Putamen (tissue), 1 donor: ENCODE measurements at regions not wholly inside any gene's neighbourhood (a gene's known extent, or its start where the extent isn't known, plus 50 kb on each side); places are given as distances from the start of the nearest gene placed in this dataset.
A peak's percentile ranks its signal among the peaks of the same experiment; 100 is the strongest.

ENCODE experiments used
- DNase-seq: peaks from one replicate; pipeline ENCODE4 v3.0.0-alpha.2; 2016; ENCODE audit warnings: low spot score

DNA sequence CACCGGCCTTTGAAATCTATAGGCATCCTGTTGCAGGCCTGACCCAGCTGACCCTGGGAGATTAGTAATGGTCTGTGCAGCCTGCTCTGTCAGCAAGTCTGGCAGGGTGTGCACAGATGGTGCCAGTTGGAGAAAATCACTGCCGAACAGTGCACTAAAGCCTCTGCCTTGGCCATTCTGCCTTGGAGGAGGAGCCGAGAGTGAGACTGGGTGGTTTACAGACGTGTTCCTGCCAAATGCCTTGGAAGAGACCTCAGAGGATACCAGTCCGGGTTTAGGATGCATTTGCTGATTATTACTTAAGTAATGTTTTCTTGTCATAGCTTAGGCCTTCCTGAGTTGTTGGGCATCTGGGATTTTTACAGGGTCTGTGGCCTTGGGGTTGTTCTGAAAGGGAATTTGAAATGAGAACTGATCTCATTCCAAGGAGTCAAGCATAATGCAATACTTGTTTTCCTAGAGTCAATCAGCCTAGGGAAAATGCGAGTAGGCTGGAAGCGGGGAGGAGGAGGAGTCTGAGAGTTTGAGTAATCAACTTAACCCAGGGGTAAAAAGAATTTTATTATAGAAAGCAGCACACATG, 292.1 kb downstream of the SOX4 start:
- peak; percentile 62 for DNase-seq

DNA sequence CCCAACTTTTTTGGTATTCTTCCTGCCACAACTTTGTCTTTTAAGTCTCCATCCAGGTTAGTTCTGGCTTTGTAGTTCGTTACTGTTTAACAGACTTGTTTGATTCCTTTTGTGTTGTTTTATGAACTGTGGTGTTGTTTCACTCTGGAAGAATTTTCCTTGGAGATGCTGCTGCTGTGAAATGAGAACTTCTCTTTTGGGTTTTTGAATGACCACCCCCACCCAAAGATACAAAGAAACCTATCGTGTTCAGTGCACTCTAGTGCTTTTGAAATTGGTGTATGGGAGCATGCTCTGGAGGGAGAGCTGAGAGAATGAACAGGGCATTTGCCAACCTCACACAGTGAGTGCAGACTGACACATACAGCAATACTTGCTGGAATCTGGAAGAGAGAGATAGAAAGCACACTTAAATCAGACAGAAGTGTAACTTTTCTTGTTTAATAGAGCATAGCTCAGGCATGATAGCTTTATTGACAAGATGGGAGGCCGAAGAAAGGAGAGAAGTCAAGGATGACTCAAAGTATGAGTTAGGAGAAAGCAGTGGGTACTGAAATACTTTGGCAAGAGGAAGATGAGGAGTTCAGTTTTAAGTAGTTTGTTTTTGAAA, 293.1 kb downstream of the SOX4 start:
- no peak for DNase-seq

- no peak for DNase-seq
Observed at GRCh38 chr6:21887231-21888185, 294.0 kb downstream of the SOX4 start.

GRCh38 chr6:21891080-21891479, 297.5 kb downstream of the SOX4 start:
- DNase-seq = no peak

DNA sequence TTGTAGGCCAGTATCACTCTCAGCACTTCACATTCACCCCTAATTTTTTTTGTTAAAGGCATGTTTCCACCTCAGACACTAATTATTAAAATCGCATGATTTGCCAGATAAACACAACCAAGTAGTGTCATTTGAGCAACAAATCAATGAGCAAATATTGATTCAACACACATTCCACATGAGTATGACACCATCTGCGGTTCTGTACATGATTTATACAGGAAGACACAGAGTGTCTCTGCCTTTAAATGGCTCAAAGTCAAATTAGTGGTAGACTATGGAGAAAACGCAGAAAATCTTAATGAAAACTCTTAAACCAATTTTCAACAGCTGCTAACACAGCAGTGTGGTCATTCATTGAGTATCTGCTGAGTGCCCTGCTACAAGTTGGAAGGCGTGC, 300.2 kb downstream of the SOX4 start:
- no peak for DNase-seq

DNA sequence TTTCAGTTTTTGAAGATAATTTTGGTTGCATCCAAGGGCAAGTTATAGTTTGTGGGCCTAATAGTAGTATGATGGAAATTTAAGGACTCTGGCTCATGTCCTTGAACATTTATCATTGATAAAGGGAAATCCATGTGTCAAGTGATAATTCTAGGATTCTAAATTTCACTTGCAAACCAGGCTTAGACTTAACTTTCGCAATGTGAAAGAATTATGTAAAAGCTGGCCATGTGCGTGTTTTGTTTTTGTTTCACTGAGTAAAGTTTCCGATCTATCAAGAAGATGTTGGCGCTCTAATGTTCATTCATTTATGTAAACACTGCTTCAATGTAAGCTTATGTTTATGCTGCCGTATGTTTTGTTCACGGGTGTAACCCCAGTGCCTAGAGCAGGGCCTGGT, 302.0 kb downstream of the SOX4 start:
- no peak for DNase-seq

DNA sequence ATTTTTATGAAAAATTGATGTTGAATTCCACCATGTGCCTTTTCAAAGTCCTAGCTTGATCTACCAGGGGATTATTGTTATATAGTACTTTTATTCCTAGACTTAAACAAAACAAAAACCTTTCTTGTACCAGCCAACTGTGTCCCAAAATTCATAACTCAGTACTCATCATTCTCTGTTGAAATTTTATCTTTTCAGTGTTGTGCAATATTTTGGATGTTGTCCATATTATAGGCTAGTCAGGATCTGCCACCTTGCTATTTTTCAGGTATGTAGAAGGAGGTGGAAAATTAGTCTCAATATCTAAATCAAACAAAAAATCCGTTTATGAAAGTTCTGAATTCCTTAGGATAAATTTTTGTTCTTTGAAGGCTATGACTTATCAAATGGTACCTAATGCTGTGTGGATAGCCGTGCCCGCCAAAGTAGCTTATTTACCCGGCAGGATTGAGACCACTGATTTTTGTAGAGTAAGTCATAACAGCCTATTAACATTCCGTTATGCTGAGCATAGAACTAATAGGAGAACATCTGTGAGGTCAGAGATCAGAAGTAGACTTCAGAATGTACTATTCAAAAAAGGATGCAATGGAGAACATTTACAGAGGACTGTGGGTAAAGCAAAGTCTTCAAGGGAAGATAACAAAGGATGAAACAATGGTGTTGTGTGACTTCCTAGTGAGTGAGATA, 304.7 kb downstream of the SOX4 start:
- DNase-seq = no peak

DNA sequence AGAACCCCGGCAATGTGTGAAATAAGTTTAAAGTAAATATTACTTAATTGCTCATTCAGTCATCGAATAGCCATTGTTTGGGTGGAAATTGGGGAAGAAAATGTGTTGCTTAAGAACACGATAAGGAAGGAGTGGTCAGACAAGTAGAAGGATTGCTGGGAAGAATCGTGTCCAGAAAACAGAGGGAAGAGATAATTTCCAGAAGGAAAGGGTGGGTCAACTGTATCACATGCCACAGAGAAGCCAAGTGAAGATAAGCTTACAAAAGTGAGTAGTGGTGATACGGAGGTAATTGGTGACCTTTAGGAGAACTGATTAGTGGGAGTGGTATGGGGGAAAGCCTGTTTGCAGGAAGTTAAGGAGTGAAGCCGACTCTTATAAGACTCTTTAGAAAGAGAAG, 306.2 kb downstream of the SOX4 start:
- no peak for DNase-seq

DNA sequence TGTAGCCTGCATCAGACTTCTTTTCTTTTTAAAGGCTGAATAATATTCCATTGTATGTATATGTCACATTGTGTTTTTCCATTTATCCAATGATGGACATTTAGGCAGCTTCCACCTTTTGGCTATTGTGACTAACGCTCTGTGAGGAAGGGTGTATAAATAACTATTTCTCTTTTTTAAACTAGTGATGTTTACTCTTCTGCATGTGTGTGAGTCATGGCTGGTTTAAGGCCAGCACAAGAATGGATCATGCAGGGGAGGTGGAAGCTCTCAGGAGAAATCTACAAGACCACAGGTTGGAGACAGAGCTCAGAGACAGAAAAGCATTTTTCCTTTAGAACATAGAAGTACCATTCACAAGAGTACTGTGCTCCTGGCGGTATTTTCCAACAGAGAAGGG, 307.2 kb downstream of the SOX4 start:
- DNase-seq = no peak

DNA sequence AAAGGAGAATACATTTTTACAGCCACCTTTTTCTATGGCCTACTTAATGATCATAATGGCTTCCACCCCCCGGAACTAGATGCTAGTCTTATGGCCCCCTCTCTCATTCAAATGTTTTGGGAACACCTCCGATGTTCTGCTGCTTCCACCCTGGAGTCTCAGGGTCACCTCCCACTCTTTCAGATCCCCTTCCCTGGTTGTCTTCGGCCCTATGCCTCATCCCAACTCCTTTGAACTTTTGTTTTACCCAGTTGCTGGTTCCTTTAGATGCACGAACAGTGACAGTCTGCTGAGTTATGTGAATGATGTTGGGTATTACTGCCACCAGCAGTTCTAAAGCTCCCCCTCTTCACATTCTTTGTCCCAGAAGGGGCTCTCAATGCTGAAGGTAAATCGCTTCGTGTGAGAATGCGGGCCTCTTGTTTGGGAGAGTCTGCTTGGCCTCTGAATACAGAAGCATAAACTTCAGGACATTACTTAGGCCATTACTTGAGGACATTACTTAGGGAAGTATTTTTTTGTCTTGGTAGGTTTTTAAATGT, 309.1 kb downstream of the SOX4 start:
- DNase-seq = no peak

GRCh38 chr6:21905531-21905930, 312.0 kb downstream of the SOX4 start:
- no peak for DNase-seq

DNA sequence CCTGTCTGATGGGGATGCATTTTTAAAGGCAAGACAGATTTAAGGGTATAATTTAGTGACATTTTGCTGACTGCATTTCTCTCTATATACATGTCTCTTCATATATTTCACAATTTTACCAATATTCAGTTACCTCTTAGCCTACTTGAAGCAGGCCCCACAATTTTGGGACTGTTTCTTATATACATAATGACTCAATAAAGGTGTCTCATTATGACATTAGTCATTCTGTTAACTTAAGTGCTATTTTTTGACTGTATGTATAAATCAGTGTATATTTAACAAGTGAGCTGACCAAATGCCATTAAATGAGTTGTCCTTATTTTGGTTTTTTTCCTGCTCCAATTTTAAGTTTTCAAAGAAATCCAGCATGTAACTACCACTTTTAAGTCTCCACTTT, 313.3 kb downstream of the SOX4 start:
- no peak for DNase-seq

DNA sequence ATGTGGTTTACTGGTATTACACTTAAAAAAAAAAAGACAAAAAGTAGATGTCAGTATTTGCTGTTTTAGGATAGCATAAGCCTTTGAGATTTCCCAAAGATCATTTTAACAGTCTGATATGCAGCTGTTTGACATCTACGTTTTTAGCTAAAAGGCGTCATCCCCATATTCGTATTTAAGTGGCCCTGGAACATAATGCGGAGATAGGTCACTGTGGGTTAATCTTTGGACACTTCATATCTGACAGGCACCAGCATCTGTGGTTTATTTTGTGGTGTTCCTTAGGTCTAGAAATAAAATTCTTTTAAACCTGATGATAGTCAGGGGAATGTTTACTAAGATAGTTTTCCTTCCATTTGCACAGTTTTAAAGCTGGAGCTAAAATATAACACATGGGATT, 313.7 kb downstream of the SOX4 start:
- DNase-seq = no peak

DNA sequence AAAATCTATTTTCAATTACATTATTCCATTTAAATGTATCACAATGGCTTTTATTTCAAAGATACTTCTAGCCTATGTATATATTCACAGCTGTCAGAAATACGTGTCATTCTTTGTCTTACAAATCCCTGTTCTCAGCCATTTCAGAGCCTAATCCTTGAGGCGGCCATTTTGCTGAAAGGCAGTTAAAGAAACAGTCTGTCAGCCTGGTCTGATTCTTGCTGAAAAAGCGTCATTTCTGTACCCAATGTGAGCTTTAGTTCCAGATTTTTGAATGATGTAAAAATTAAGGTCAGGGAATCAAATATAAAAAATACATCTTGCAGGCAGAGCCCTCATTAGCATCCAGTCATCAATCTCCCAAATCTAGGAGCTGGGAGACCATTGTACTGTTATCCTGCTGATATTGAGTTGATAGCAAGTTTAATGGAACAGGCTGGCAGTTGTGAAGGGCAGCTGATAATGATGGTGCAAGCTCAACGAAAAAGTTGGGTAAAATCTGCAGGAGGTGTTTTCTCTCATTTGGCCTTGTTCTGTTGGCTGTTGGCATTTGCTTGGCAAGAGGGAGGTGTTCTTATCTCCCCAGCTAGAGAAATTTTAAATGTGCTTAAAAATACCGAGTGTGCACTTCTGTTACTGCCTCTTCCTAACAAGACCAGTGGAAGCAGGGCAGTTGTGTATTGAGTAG, 314.8 kb downstream of the SOX4 start:
- DNase-seq = no peak

DNA sequence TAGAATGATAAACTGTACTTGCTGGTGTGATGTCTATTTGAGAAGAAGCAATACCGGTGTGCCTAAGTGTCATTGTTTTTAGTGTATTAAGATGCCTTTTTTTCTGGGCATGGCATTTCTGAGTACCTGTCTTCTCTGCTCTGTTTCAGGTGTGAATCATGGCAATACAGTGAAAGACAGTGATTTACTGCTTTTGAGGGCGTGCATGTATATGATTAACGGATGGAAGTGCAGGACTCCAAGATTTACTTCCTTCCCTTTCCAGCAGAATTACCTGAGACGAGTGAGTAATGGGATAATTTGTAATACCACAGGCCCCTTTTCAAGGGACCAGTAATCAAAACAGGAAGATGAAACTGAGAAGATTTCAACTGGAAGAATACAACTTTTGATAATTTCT, 315.8 kb downstream of the SOX4 start:
- DNase-seq = no peak

DNA sequence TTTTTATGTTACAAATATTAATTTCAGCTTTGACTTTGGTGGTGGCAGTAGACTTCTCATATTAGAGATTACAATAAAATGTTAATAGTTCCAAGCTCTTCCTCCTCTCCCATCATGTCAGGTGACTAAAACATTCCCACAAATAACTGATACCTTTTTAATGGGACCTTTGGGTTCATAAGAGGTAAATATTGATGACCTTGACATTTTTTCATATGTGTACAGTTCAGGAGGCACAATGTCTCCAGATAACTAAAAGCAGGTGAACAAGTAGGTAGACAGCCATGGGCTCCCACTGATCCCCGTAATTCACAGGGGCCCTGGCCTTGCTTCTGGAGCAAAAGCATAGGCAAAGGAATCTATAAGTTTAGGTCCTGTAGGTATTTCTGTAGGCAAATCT, 317.7 kb downstream of the SOX4 start:
- no peak for DNase-seq

DNA sequence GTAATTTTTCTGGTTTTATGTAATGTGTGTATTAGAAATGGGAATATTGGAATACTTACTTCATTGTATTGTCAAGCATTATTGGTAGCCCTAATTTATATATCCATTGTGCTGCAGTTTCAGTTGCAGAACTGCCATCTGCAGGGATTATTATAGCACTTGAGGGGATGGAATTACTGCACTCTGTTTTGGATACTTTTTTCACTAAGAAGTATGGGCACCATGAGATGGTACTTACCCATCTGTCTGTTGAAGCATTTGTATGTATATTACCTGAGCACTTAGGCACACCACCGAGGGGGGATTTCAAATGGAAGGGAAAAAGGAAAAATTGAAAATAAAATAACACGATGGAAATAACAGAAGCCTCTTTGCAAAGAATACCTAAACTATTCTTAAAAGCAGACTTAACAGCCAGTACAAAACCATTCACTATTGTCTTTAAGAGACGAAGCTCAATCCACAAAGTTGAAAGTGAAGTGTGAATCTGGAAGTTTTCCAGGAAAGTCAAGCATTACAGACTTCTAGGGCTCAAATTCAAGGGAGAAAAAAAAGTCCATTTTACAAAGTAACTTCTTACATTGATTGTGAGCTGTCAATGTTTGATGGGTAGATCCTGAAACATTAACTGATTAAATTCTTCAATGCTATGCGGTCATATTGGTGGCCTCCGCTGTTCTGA, 318.7 kb downstream of the SOX4 start:
- no peak for DNase-seq

DNA sequence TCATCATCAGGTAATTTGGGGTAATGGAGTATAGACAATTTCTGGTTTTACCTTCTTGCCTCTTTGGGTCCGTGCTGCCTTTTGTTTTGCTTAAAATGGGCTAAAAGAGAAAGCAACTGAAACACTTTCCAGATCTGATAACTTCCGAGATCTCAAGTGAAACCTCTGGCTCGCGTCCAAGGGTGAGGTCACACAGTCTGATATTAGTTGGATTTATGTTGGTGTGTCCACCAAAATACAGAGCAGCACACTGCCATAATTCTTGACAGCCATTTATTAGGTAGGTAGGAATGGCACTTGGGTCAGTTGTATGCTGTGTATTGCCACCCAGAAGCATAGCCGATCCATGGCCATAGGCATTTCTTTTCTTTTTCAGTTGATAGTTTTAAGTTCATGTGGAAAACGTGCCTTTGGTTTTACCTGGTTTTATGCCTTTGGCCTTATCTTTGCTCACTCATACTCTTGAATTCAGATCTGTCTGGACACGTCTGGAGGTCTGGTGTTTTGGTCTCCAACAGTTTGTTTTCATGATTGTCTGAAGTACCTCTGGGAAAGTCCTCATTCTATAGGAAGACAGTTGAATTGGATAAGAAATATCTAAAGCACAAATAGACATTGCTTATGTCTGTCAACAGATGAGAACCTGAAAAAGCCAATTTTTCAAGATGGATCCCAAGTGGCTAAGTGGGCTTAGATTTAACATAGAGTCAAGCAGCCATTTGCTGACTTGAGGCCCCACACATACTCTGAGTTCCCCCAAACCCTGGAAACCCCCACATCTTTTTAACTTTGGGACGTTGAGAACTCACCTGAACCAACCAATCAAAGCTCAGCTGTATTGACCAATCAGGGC, 320.8 kb downstream of the SOX4 start:
- no peak for DNase-seq

DNA sequence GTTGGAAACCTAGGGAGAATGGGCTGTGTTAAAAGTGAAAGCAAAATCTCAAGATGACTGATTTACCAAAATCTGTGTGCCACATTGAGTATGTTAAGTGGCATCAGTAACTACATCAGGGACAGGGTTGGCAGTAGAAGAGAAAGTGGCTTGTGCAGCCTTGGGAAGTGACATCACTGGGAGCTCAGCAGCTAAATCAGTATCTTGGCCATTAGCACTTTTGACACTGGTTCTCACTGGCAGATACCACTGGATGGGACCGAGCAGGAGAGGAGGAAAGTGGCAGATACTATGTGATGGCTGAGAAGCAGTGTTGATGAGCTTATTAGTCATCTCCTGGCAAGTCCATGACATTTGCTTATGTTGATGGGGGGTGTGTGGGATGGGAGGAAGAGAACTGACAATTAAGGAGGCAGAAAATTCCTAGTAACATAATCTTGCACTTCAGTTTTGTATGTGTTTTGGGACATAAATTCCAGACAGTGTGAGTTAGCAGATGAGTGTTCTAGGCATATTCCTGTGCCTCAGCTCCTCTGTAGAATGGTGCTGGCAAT, 322.2 kb downstream of the SOX4 start:
- DNase-seq = peak; percentile 3

GRCh38 chr6:21918041-21918440, 324.5 kb downstream of the SOX4 start:
- no peak for DNase-seq
